GM10266 (cell line): ENCODE measurements at regions not wholly inside any gene's neighbourhood (a gene's known extent, or its start where the extent isn't known, plus 50 kb on each side); places are given as distances from the start of the nearest gene placed in this dataset.

Experiments used
- DNase-seq: peaks from one replicate; pipeline ENCODE4 v3.0.0; 2012; ENCODE audit errors: extremely low spot score
- CTCF ChIP-seq: IDR thresholded peaks from 2 replicates; pipeline ENCODE4 v1.5.1; 2012; ENCODE audit warnings: mild to moderate bottlenecking, low read depth; ENCODE audit not compliant: control insufficient read depth, insufficient read depth; ENCODE audit errors: missing control alignments

GRCh38 chr1:55586771-55587170, 371.6 kb upstream of the USP24 start:
- DNase-seq = no peak
- TF ChIP-seq CTCF = no peak

GRCh38 chr1:55585402-55585792, 370.2 kb upstream of the USP24 start:
- no peak for TF ChIP-seq CTCF
- no peak for DNase-seq

DNA sequence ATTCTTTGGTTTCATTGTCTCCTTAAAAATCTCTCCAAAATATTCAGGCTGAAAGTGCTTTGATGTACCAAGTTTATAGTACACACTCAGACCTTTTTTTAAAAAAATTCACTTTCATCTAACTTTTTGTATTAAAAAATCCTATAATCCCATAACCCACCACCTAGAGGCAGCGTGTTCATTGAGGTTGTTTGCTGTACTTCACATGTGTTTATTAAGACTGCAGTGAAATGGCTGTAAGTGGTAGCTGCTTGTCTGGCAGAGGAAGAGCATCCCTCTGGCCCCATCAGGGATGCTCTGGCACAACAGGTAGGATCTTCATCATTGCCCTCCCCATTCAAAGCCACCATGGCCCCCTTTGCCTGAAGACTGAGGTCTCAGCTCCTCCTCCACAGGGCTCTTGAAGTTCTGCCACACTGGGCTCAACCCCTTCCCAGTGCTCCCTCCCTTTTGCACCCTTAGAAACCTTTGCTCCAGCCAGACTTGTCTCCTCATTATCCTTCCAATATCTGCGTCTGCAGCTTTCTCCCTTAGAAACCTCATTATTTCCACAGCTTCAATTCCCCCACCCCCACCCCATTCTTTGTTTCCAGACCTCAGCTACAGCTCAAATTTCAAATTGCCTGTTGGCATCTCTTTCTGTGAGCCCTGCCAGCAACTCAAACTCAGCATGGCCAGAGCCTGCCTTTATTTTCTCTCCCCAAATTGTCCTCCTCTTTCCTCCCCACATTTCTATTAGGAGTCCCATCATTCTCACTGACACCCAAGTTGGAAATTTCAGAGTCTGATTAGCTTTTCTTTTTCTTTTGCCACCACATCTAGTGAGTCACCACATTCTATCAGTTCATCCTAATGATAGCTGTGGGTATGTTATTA, 369.6 kb upstream of the USP24 start:
- no peak for TF ChIP-seq CTCF
- DNase-seq = no peak

GRCh38 chr1:55582084-55582483, 366.9 kb upstream of the USP24 start:
- no peak for DNase-seq
- TF ChIP-seq CTCF = no peak

DNA sequence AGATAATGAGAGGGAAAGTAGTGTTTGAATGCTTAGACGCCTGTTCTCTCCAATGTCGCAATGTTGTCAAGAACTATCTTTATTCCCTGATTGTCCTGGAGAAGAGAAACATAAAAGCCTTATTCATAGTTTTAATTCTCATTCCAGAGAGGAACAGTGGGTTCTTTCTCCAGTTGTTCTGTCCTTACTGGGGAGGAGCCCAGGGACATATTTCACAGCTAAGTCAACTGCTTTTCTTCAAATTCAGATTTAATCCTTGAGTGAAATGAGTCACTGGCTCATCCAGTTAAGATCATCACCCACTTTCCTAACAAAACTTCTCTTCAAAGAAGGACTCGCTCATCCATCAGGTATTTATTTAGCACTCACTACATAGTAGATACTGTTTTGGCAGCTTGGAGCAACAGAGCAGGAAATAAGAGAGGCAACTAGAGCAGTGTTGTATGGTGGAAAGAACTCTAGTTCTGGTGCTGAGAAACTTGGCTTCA, 365.7 kb upstream of the USP24 start:
- TF ChIP-seq CTCF = no peak
- no peak for DNase-seq

- no peak for TF ChIP-seq CTCF
- DNase-seq = no peak
Observed at GRCh38 chr1:55579332-55580001, 364.3 kb upstream of the USP24 start.

GRCh38 chr1:55578646-55579045, 363.5 kb upstream of the USP24 start:
- TF ChIP-seq CTCF = no peak
- DNase-seq = no peak
